ENCODE measurements at regions not wholly inside any gene's neighbourhood (a gene's known extent, or its start where the extent isn't known, plus 50 kb on each side); places are given as distances from the start of the nearest gene placed in this dataset.

DNA sequence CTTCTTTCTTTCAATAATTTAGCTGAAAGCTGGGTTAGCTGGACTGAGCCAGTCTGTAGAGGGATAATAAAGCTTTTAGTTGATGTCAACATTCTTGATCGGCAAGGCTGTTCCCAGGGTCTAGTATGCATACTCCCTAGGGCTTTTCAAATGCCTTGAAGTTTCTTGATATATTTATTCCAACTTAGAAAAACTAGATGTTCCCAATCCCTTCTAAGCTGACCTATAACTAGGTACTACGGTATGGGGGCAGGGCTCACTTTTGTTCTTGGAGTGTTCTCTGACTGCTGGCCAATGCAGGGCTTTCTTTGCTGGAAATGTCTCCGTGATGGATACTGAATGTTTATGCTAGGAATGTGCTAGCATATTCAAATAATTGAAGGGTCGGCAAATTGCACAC, 258.6 kb upstream of the TANK start (continued):
- TF ChIP-seq, protein P1, sequence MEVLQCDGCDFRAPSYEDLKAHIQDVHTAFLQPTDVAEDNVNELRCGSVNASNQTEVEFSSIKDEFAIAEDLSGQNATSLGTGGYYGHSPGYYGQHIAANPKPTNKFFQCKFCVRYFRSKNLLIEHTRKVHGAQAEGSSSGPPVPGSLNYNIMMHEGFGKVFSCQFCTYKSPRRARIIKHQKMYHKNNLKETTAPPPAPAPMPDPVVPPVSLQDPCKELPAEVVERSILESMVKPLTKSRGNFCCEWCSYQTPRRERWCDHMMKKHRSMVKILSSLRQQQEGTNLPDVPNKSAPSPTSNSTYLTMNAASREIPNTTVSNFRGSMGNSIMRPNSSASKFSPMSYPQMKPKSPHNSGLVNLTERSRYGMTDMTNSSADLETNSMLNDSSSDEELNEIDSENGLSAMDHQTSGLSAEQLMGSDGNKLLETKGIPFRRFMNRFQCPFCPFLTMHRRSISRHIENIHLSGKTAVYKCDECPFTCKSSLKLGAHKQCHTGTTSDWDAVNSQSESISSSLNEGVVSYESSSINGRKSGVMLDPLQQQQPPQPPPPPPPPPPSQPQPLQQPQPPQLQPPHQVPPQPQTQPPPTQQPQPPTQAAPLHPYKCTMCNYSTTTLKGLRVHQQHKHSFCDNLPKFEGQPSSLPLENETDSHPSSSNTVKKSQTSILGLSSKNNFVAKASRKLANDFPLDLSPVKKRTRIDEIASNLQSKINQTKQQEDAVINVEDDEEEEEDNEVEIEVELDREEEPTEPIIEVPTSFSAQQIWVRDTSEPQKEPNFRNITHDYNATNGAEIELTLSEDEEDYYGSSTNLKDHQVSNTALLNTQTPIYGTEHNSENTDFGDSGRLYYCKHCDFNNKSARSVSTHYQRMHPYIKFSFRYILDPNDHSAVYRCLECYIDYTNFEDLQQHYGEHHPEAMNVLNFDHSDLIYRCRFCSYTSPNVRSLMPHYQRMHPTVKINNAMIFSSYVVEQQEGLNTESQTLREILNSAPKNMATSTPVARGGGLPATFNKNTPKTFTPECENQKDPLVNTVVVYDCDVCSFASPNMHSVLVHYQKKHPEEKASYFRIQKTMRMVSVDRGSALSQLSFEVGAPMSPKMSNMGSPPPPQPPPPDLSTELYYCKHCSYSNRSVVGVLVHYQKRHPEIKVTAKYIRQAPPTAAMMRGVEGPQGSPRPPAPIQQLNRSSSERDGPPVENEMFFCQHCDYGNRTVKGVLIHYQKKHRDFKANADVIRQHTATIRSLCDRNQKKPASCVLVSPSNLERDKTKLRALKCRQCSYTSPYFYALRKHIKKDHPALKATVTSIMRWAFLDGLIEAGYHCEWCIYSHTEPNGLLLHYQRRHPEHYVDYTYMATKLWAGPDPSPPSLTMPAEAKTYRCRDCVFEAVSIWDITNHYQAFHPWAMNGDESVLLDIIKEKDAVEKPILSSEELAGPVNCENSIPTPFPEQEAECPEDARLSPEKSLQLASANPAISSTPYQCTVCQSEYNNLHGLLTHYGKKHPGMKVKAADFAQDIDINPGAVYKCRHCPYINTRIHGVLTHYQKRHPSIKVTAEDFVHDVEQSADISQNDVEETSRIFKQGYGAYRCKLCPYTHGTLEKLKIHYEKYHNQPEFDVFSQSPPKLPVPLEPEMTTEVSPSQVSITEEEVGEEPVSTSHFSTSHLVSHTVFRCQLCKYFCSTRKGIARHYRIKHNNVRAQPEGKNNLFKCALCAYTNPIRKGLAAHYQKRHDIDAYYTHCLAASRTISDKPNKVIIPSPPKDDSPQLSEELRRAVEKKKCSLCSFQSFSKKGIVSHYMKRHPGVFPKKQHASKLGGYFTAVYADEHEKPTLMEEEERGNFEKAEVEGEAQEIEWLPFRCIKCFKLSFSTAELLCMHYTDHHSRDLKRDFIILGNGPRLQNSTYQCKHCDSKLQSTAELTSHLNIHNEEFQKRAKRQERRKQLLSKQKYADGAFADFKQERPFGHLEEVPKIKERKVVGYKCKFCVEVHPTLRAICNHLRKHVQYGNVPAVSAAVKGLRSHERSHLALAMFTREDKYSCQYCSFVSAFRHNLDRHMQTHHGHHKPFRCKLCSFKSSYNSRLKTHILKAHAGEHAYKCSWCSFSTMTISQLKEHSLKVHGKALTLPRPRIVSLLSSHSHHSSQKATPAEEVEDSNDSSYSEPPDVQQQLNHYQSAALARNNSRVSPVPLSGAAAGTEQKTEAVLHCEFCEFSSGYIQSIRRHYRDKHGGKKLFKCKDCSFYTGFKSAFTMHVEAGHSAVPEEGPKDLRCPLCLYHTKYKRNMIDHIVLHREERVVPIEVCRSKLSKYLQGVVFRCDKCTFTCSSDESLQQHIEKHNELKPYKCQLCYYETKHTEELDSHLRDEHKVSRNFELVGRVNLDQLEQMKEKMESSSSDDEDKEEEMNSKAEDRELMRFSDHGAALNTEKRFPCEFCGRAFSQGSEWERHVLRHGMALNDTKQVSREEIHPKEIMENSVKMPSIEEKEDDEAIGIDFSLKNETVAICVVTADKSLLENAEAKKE (CRISPR knock-in tag; IDR thresholded peaks at IDR 0.05) = no peak
- TF ChIP-seq ETS1 (IDR thresholded peaks at IDR 0.05) (no peak), STAT1 (IDR thresholded peaks at IDR 0.05; ENCODE audit: unreplicated experiment) (no peak), CTCF (conservative IDR thresholded peaks at IDR 0.05; ENCODE audit: low read depth in 2 of 2) (no peak), EZH2 (IDR thresholded peaks at IDR 0.05; ENCODE audit: low read depth, unreplicated experiment) (no peak), CREB1 (CRISPR knock-in tag; IDR thresholded peaks at IDR 0.05; ENCODE audit: low read depth) (no peak), ZNF114 (CRISPR knock-in tag; IDR thresholded peaks at IDR 0.05) (no peak)
